ENCODE measurements at regions not wholly inside any gene's neighbourhood (a gene's known extent, or its start where the extent isn't known, plus 50 kb on each side); places are given as distances from the start of the nearest gene placed in this dataset.
"Not testable (repeated sequence)": the region's sequence is repeated elsewhere in the genome, so short reads cannot be mapped to it uniquely, and the experiment has no call there.

DNA sequence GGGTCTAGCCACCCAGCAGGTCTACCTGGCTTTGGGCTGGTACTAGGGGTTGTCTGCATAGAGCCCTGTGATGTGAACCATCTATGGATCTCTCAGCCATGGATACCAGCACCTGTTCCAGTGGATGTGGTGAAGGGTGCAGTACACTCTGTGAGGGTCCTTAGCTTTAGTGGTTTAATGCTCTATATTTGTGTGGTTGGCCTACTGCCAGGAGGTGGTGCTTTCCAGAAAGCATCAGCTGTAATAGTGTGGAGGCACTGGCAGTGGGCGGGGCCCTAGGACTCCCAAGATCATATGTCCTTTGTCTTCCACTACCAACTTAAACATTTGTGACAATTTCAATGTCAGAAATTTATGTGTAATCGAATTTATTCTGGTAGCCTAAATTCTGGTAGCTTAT lies 1065.1 kb downstream of the RPIA start:
- DNase-seq (ENCODE audit: low read depth in 1 of 2, low spot score in 1 of 2), result not testable (repeated sequence)

- DNase-seq (ENCODE audit: low read depth in 1 of 2, low spot score in 1 of 2), result not testable (repeated sequence)
Observed at GRCh38 chr2:89758332-89759026, 1067.0 kb downstream of the RPIA start.

GRCh38 chr2:89760762-89761161 lies 1069.3 kb downstream of the RPIA start:
- not testable (repeated sequence) for DNase-seq (ENCODE audit: low read depth in 1 of 2, low spot score in 1 of 2)

GRCh38 chr2:89761171-89761570 lies 1069.7 kb downstream of the RPIA start:
- not testable (repeated sequence) for DNase-seq (ENCODE audit: low read depth in 1 of 2, low spot score in 1 of 2)

DNA sequence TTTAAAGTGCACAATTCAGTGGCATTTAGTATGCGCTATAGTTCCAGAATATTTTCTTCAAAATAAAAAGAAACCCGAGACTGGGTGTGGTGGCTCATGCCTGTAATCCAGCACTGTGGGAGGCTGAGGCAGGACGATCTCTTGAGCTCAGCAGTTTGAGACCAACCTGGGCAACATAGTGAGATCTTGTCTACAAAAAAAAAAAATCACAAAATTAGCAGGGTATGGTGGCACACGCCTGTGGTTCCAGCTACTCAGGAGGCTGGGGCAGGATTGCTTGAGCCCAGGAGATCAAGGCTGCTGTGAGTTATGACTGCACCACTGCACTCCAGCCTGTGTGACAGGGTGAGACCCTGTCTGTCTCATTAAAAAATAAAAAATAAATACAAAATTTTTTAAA lies 1070.4 kb downstream of the RPIA start:
- DNase-seq (ENCODE audit: low read depth in 1 of 2, low spot score in 1 of 2), result not testable (repeated sequence)

- DNase-seq (ENCODE audit: low read depth in 1 of 2, low spot score in 1 of 2), result not testable (repeated sequence)
Observed at GRCh38 chr2:89762461-89763253, 1071.2 kb downstream of the RPIA start.

GRCh38 chr2:89763254-89763580 lies 1071.7 kb downstream of the RPIA start:
- DNase-seq (ENCODE audit: low read depth in 1 of 2, low spot score in 1 of 2), result no peak

DNA sequence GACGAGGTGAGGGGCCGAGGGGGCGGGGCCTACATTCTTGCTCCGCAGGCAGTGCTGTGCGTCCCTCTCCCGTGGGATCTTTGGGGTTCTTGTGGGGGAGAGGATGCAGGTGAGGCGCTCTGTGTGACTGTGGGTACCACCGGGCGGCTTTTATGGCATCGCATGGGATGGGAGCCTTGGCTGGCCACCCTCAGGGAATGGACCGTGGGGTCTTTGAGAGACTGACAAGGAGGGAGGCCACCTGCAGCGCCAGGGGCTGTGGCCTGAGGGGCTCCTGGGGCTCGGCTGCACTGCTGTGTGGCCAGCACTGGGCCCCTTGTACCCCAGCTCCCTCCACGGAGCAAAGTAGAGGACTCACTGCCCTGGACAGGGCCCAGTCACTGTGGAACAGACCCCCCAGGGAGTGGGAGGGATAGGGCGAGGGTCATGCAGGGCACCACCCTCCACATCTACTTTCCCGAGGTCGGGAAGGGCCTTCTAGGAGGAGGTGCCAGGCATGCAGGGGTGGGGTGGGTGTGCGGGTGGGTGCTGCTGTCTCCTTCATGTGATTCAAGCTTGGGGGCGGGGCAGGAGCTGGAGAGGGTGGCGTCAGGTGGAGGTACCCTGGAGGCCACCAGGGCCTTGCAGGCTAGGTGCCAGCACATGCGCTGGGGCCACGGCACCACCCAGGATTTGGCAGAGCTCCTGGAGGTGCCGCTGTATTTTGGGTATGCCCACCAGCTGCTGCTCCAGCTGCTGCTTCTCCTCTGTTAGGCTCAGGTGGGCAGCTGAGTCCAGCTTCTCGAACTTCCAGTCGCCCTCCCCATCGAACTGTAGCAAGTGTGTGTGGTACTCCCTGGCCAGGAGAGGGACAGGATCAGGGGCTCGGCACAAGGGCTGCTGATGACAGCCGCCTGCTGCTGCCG lies 1072.4 kb downstream of the RPIA start:
- DNase-seq (ENCODE audit: low read depth in 1 of 2, low spot score in 1 of 2), result no peak

- DNase-seq (ENCODE audit: low read depth in 1 of 2, low spot score in 1 of 2), result not testable (repeated sequence)
Observed at GRCh38 chr2:89764571-89765360, 1073.3 kb downstream of the RPIA start.

GRCh38 chr2:89765361-89765718 lies 1073.9 kb downstream of the RPIA start:
- not testable (repeated sequence) for DNase-seq (ENCODE audit: low read depth in 1 of 2, low spot score in 1 of 2)

GRCh38 chr2:89766141-89766990 lies 1074.9 kb downstream of the RPIA start:
- DNase-seq (ENCODE audit: low read depth in 1 of 2, low spot score in 1 of 2), result not testable (repeated sequence)

DNA sequence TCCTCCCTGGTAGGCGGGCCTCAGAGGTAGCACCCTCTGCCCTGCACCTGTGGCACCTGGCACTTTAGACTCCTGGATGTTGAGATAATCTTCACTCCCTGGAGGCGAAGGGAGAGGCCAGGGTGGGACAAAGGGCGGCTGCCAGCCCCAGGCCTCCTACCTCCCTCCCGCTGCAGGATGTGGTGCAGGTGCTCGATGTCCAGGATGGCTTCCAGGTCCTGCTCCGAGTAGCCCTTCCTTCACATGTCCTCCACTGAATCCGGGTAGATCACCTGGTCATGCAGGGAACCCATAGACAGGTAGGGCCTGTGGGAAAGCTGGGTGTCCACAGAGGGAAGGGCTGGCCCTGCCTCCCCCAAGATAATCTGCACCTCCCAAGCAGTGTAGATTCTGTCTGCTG lies 1075.6 kb downstream of the RPIA start:
- not testable (repeated sequence) for DNase-seq (ENCODE audit: low read depth in 1 of 2, low spot score in 1 of 2)

- DNase-seq (ENCODE audit: low read depth in 1 of 2, low spot score in 1 of 2), result no peak
Observed at GRCh38 chr2:89767572-89768435, 1076.3 kb downstream of the RPIA start.

- no peak for DNase-seq (ENCODE audit: low read depth in 1 of 2, low spot score in 1 of 2)
Observed at GRCh38 chr2:89775885-89776284, 1084.4 kb downstream of the RPIA start.

GRCh38 chr2:89780318-89780717 lies 1088.8 kb downstream of the RPIA start:
- DNase-seq (ENCODE audit: low read depth in 1 of 2, low spot score in 1 of 2), result no peak

GRCh38 chr2:89781962-89782361 lies 1090.5 kb downstream of the RPIA start:
- no peak for DNase-seq (ENCODE audit: low read depth in 1 of 2, low spot score in 1 of 2)

DNA sequence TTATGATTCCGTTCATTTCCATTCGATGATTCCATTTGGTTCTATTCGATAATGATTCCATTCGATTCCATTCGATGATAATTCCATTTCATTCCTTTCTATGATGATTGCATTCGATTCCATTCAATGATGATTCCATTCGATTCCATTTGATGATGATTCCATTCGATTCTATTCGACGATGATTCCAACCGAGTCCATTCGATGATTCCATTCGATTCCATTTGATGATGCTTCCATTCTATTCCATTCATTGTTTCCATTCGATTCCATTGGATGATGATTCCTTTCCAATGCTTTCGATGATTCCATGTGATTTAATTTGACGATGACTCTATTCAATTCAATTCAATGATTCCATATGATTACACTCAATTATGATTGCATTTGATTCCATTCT lies 1093.5 kb downstream of the RPIA start:
- DNase-seq (ENCODE audit: low read depth in 1 of 2, low spot score in 1 of 2), result no peak

DNA sequence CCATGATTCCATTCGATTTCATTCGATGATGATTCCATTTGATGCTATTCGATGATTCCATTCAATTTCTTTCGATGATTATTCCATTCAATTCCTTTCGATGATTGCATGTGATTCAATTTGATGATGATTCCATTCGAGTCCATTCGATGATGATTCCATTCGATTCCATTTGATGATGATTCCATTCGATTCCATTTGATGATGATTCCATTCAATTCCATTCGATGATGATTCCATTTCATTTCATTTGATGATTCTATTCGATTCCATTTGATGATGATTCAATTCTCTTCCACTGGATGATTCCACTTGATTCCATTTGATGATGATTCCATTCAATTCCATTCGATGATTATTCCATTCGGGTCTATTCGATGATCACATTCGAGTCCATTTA lies 1094.1 kb downstream of the RPIA start:
- not testable (repeated sequence) for DNase-seq (ENCODE audit: low read depth in 1 of 2, low spot score in 1 of 2)

DNA sequence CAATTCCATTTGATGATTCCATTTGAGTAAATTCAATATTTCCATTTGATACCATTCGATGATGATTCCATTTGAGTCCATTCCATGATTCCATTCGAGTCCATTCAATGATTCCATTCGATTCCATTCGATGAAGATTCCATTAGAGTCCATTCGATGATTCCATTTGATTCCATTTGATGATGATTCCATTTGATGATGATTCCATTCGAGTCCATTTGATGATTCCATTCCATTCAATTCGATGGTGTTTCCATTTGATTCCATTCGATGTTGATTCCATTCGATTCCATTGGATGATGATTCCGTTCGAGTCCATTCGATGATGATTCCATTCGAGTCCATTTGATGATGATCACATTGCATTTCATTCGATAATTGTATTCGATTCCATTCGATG lies 1095.2 kb downstream of the RPIA start:
- DNase-seq (ENCODE audit: low read depth in 1 of 2, low spot score in 1 of 2), result not testable (repeated sequence)
